Transverse colon (tissue), 4 donors: ENCODE measurements at regions not wholly inside any gene's neighbourhood (a gene's known extent, or its start where the extent isn't known, plus 50 kb on each side); places are given as distances from the start of the nearest gene placed in this dataset.

Source experiments
- DNase-seq: peaks from one replicate; pipeline ENCODE4 v3.0.0-alpha.2; 2019
- H3K27ac ChIP-seq, 4 donors: fragments of 200-600 bp; sonication (generic); 2 replicates each; pipeline ENCODE4 v1.5.1; 2016 to 2018; ENCODE audit warnings: inconsistent platforms in 4 of 4
- H3K27me3 ChIP-seq: fragments of 200-600 bp; sonication (generic); 2 replicates; pipeline ENCODE4 v1.5.1; 2017; ENCODE audit warnings: inconsistent platforms
- H3K36me3 ChIP-seq, 4 donors: fragments of 200-600 bp; sonication (generic); 2 replicates each; pipeline ENCODE4 v1.5.1; 2017 to 2019; ENCODE audit warnings: inconsistent platforms in 4 of 4
- H3K4me1 ChIP-seq, 4 donors: fragments of 200-600 bp; sonication (generic); 2 replicates each; pipeline ENCODE4 v1.5.1; 2017 to 2020; ENCODE audit warnings: inconsistent platforms in 4 of 4
- H3K4me3 ChIP-seq, 4 donors: fragments of 200-600 bp; sonication (generic); 1 replicate in 1 of 4; 2 replicates in 3 of 4; pipeline versions ENCODE4 v1.5.1 to v1.6.1; 2017 to 2019; ENCODE audit warnings: inconsistent platforms in 4 of 4
- H3K9me3 ChIP-seq, 2 donors: fragments of 200-600 bp; sonication (generic); 2 replicates each; pipeline ENCODE4 v1.5.1; 2017 to 2019; ENCODE audit warnings: inconsistent platforms in 2 of 2
- CTCF ChIP-seq, 5 experiments: fragments of 200-600 bp in 3 of 5; fragments of 450-650 bp in 2 of 5; sonication (generic) in 3 of 5; IDR thresholded peaks; 1 replicate in 2 of 5; 2 replicates in 3 of 5; pipeline ENCODE4 v1.5.1; 2016 to 2017; ENCODE audit warnings: antibody characterized with exemption in 5 of 5, inconsistent platforms in 3 of 5, mild to moderate bottlenecking in 2 of 5, moderate library complexity in 1 of 5
- EP300 ChIP-seq: sonication (generic); formaldehyde crosslinking; IDR thresholded peaks from one replicate; pipeline ENCODE4 v1.6.1; 2017; ENCODE audit warnings: antibody characterized with exemption, low read depth
- POLR2A ChIP-seq: fragments of 450-650 bp; IDR thresholded peaks from one replicate; pipeline ENCODE4 v1.6.1; 2016; ENCODE audit warnings: antibody characterized with exemption, mild to moderate bottlenecking, moderate library complexity
- POLR2AphosphoS5 ChIP-seq, 3 donors: sonication (generic); formaldehyde crosslinking; IDR thresholded peaks; one replicate each; pipeline ENCODE4 v1.6.1; 2016; ENCODE audit warnings: antibody characterized with exemption in 3 of 3
- WGBS, 2 donors: methylation state at CpG; one replicate each; pipeline ENCODE4 v1.1.5; 2018; ENCODE audit warnings: low coverage in 1 of 2; 5-methylcytosine and 5-hydroxymethylcytosine counted together
- in situ Hi-C, 4 donors: fragments of 200-750 bp; cut with MboI; loops; one replicate each; pipeline versions ENCODE4 v1.15.0 to v1.15.1; 2017; ENCODE audit warnings: low sequenced_read_pairs in 3 of 4, low pct_ligation_motif_present in 1 of 4, low pct_unique_long_range_greater_than_20kb in 1 of 4
- intact Hi-C: fragments of 100-400 bp; cut with DNase I; formaldehyde crosslinking; loops from one replicate; pipeline ENCODE4 v1.15.1; 2023; ENCODE audit warnings: low total_unique reads

GRCh38 chr4:27577951-27578350, 717.3 kb downstream of the STIM2 start:
- WGBS, 2 donors: 93 to 100% methylated on average over 2 of the region's 2 CpGs
- no peak overlapping the region for H3K4me3 ChIP-seq
- no peaks in the 10 kb centered on the region for H3K36me3 ChIP-seq
- in situ Hi-C loops: no loop called here
- intact Hi-C loops: no loop called here
- no peaks in the 10 kb centered on the region for H3K4me1 ChIP-seq
- H3K27ac ChIP-seq: no peak overlapping the region
- no peaks in the 10 kb centered on the region for H3K9me3 ChIP-seq
- no peak for TF ChIP-seq CTCF (IDR thresholded peaks at IDR 0.05)
- TF ChIP-seq EP300: no peak
- TF ChIP-seq POLR2A: no peak
- no peak for TF ChIP-seq POLR2AphosphoS5 (IDR thresholded peaks at IDR 0.05)
- no peaks in the 10 kb centered on the region for H3K27me3 ChIP-seq
- no peak for DNase-seq

- no peaks in the 10 kb centered on the region for H3K36me3 ChIP-seq
- WGBS, 2 donors: 59 to 61% methylated on average over 5 to 6 of the region's 6 CpGs
- no peaks in the 10 kb centered on the region for H3K27me3 ChIP-seq
- H3K4me3 ChIP-seq: no peak overlapping the region
- no peaks in the 10 kb centered on the region for H3K9me3 ChIP-seq
- DNase-seq: no peak
- no peak overlapping the region for H3K27ac ChIP-seq
- intact Hi-C loops: loop anchor here (5.0 kb wide), 1 partner anchor 340 kb away; no protein-coding TSS in a partner anchor
- TF ChIP-seq CTCF (IDR thresholded peaks at IDR 0.05) (no peak), EP300 (no peak), POLR2A (no peak), POLR2AphosphoS5 (IDR thresholded peaks at IDR 0.05) (no peak)
- in situ Hi-C loops: no loop called here
- H3K4me1 ChIP-seq: no peaks in the 10 kb centered on the region
Observed at GRCh38 chr4:27592738-27593137, 732.1 kb downstream of the STIM2 start.

- Histone ChIP-seq H3K9me3 (no peaks in the 10 kb centered on the region), H3K36me3 (no peaks in the 10 kb centered on the region), H3K4me1 (no peaks in the 10 kb centered on the region), H3K4me3 (no peak overlapping the region), H3K27ac (no peak overlapping the region), H3K27me3 (no peaks in the 10 kb centered on the region)
- in situ Hi-C loops (no loop called here), intact Hi-C loops (loop anchor here (5.0 kb wide), 1 partner anchor 343 kb away; no protein-coding TSS in a partner anchor)
- TF ChIP-seq CTCF (IDR thresholded peaks at IDR 0.05) (no peak), POLR2A (no peak), EP300 (no peak), POLR2AphosphoS5 (IDR thresholded peaks at IDR 0.05) (no peak)
- no peak for DNase-seq
- 49 to 55% methylated on average over 5 of the region's 5 CpGs for WGBS, 2 donors
Observed at GRCh38 chr4:27594922-27595321, 734.3 kb downstream of the STIM2 start.

- Histone ChIP-seq H3K27ac (no peak overlapping the region), H3K9me3 (no peaks in the 10 kb centered on the region), H3K4me1 (no peaks in the 10 kb centered on the region), H3K27me3 (no peaks in the 10 kb centered on the region), H3K4me3 (no peak overlapping the region), H3K36me3 (no peaks in the 10 kb centered on the region)
- WGBS, 2 donors: 0 to 30% methylated on average over 1 to 10 of the region's 10 CpGs
- TF ChIP-seq EP300: no peak
- no peak for TF ChIP-seq POLR2AphosphoS5 (IDR thresholded peaks at IDR 0.05)
- no peak for TF ChIP-seq CTCF (IDR thresholded peaks at IDR 0.05)
- TF ChIP-seq POLR2A: no peak
- in situ Hi-C loops: no loop called here
- intact Hi-C loops: no loop called here
- DNase-seq: no peak
Observed at GRCh38 chr4:27595571-27596360, 735.1 kb downstream of the STIM2 start.
